HG02623 (cell line): ENCODE measurements at regions not wholly inside any gene's neighbourhood (a gene's known extent, or its start where the extent isn't known, plus 50 kb on each side); places are given as distances from the start of the nearest gene placed in this dataset.

ENCODE experiments used
- ATAC-seq: cut with Tn5 transposase; IDR thresholded peaks from one replicate; pipeline ENCODE4 v1.9.1; 2021; ENCODE audit warnings: moderate library complexity; ENCODE audit not compliant: unreplicated experiment

DNA sequence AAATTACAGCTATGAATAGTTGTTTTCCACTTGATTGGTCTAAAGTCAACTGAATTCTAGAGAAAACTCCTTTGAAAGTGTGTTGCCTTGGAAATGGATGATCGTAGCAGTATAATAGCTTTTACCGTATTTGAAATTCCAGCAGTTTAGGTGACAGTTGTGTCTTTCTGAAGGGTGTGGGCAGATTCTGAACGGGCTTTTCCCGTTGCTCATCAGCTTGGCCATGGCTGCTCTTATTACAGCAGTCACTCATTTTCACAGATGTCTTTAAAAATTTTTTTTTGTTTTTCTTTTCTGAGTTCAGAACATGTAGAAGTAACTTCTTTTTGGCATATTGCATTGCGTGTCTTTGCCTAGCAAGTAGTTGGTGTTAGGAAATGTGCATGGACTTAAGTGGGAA is 69.6 kb upstream of the SLC4A4 start:
- no peak for ATAC-seq

- peak; percentile 37 for ATAC-seq
Measured at GRCh38 chr4:71270901-71271300, 67.9 kb upstream of the SLC4A4 start.

DNA sequence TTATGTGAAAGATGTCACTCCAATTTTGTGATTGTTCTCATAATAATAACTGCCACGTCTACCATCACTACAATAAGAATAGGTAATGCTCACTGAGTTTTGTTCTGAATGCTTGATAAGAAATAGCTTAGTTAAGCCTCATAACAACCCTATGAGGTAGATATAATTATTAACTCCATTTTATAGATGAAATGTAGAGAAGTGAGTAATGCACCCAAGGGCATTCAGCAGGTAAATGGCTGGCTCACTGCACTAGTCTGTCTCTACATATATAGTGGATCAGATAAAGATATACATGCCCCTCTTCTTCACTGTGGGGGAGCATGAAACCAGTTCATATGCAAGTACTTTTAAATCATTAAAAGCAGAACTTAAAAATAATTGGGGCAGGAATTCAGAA is 65.8 kb upstream of the SLC4A4 start:
- no peak for ATAC-seq

GRCh38 chr4:71275004-71275403 is 63.8 kb upstream of the SLC4A4 start:
- no peak for ATAC-seq

GRCh38 chr4:71275570-71275969 is 63.2 kb upstream of the SLC4A4 start:
- ATAC-seq, result peak; percentile 50

DNA sequence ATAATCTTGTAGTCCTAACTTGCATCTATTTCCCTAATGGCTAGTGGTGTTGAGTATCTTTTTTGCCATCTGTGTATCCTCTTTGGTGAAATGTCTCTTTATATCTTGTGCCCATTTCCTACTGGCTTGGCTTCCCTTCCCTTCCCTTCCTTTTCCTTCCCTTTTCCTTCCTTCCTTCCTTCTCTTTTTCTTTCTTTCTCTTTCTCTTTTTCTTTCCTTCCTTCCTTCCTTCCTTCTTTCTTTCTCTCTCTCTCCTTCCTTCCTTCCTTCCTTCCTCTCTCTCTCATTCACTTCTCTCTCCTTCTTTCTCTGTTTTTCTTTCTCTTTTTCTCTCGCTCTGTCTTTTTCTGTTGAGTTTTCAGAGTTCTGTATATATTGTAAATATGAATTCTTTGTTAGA is 61.5 kb upstream of the SLC4A4 start:
- ATAC-seq, result no peak

- ATAC-seq, result no peak
Measured at GRCh38 chr4:71283642-71284257, 55.1 kb upstream of the SLC4A4 start.

- ATAC-seq, result no peak
Measured at GRCh38 chr4:71287305-71287704, 51.5 kb upstream of the SLC4A4 start.

- no peak for ATAC-seq
Measured at GRCh38 chr4:71288875-71289274, 49.9 kb upstream of the SLC4A4 start.
